ENCODE measurements at regions not wholly inside any gene's neighbourhood (a gene's known extent, or its start where the extent isn't known, plus 50 kb on each side); places are given as distances from the start of the nearest gene placed in this dataset.

GRCh38 chr18:53606792-53607191 lies 617.7 kb downstream of the MBD2 start:
- no peak for DNase-seq

GRCh38 chr18:53605198-53605597 lies 619.3 kb downstream of the MBD2 start:
- DNase-seq = no peak

GRCh38 chr18:53603276-53603675 lies 621.2 kb downstream of the MBD2 start:
- no peak for DNase-seq

GRCh38 chr18:53601344-53601743 lies 623.1 kb downstream of the MBD2 start:
- DNase-seq = no peak

GRCh38 chr18:53586923-53587322 lies 637.5 kb downstream of the MBD2 start:
- DNase-seq = no peak
